Lung (tissue), 11 donors: ENCODE measurements at regions not wholly inside any gene's neighbourhood (a gene's known extent, or its start where the extent isn't known, plus 50 kb on each side); places are given as distances from the start of the nearest gene placed in this dataset.

Source experiments
- ATAC-seq: fragments of 200-7000 bp; cut with Tn5 transposase; one replicate; pipeline ENCODE4 v1.9.1; 2020; ENCODE audit warnings: moderate number of reproducible peaks; ENCODE audit not compliant: insufficient read depth, low FRiP score
- DNase-seq, 3 donors: peaks; one replicate each; pipeline ENCODE4 v3.0.0-alpha.2; 2013 to 2017
- H3K27ac ChIP-seq, 2 donors: one replicate each; pipeline ENCODE4 v1.5.1; 2013; ENCODE audit warnings: mild to moderate bottlenecking in 2 of 2, moderate library complexity in 2 of 2, control low read depth in 1 of 2, inconsistent platforms in 1 of 2, low read depth in 1 of 2, low read length in 1 of 2
- H3K27me3 ChIP-seq, 3 donors: one replicate each; pipeline ENCODE4 v1.5.1; 2013; ENCODE audit warnings: low read length in 2 of 3; ENCODE audit not compliant: control insufficient read depth in 3 of 3, insufficient read depth in 3 of 3
- H3K36me3 ChIP-seq, 4 donors: one replicate each; pipeline ENCODE4 v1.5.1; 2013; ENCODE audit warnings: low read length in 4 of 4, mild to moderate bottlenecking in 1 of 4, moderate library complexity in 1 of 4; ENCODE audit not compliant: control insufficient read depth in 4 of 4, insufficient read depth in 4 of 4
- H3K4me1 ChIP-seq, 5 donors: one replicate each; pipeline ENCODE4 v1.5.1; 2013; ENCODE audit warnings: low read length in 5 of 5, mild to moderate bottlenecking in 2 of 5, moderate library complexity in 1 of 5; ENCODE audit not compliant: control insufficient read depth in 5 of 5, insufficient read depth in 5 of 5
- H3K4me3 ChIP-seq: one replicate; pipeline ENCODE4 v1.5.1; 2013; ENCODE audit warnings: mild to moderate bottlenecking, control low read depth, moderate library complexity
- H3K9ac ChIP-seq, 2 donors: one replicate each; pipeline ENCODE4 v1.5.1; 2013; ENCODE audit warnings: low read length in 2 of 2, control low read depth in 1 of 2; ENCODE audit not compliant: insufficient read depth in 1 of 2
- H3K9me3 ChIP-seq, 4 donors: one replicate each; pipeline ENCODE4 v1.5.1; 2013; ENCODE audit warnings: low read length in 3 of 4, mild to moderate bottlenecking in 1 of 4, moderate library complexity in 1 of 4; ENCODE audit not compliant: control insufficient read depth in 4 of 4, insufficient read depth in 3 of 4
- WGBS, 2 donors: extraction: QIAGEN DNeasy Blood & Tissue Kit; methylation state at CpG; one replicate each; pipeline ENCODE4 v1.1.7; 2013; 5-methylcytosine and 5-hydroxymethylcytosine counted together
- TF ChIP-seq, protein P1 (sequence below): IDR thresholded peaks from 2 replicates; pipeline ENCODE4 v1.5.1; 2012; ENCODE audit warnings: mild to moderate bottlenecking; ENCODE audit errors: control extremely low read depth, extremely low read depth
- donor health status: control.
- donor health status: control.
- donor health status: Bipolar disorder and iron deficiency.
- donor health status: healthy.
- donor health status: DM: yes; HTN: yes; CAD: no.

DNA sequence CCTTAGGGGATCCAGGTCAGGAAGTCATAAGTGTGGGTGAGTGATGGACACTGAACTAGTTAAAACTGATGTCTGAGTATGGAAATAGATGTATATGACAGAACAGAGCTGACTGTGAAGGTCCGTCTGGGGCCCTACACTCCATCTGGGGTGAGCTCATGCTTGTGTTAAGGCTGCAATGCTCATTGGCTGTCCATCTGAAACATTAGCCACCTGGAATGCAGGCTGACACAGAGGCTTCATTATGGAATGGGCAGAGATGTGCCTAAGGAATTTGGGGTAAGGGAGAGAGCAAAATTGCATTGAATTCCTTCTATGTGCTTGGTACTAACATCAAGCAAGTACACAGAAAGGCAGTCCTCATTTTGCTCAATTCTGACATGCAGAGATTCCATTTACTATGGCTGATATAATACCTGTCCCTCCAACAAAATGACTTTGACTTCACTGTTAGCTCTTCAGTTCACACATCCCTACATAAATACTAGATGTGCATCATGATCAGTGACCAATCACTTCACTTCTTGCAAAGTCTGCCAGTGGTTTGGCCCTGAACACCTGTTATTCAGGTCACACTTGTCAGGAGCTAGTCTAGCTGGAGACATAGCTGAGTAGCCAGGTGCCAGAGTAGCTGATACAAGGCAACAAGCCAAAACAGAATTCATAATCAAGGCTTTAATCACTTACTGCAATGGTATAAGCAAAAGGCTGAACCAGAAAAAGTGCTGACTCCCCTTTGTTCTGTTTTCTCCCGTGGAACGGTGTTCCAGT is 128.9 kb upstream of the VWC2 start:
- Histone ChIP-seq H3K27me3 (no peaks in the 10 kb centered on the region), H3K36me3 (no peaks in the 10 kb centered on the region)
- DNase-seq, result no peak

GRCh38 chr7:49645296-49645695 is 128.1 kb upstream of the VWC2 start:
- Histone ChIP-seq H3K4me1 (no peaks in the 10 kb centered on the region), H3K4me3 (no peak overlapping the region), H3K9ac (no peak overlapping the region), H3K27me3 (no peaks in the 10 kb centered on the region), H3K9me3 (peaks cover 0 to 5% (median 0%) of the 10 kb centered on the region in 4 donors), H3K27ac (no peak overlapping the region), H3K36me3 (no peaks in the 10 kb centered on the region)
- 61 to 74% methylated on average over 3 of the region's 3 CpGs for WGBS, 2 donors
- ATAC-seq (no peak), DNase-seq (no peak)
- TF ChIP-seq, protein P1, sequence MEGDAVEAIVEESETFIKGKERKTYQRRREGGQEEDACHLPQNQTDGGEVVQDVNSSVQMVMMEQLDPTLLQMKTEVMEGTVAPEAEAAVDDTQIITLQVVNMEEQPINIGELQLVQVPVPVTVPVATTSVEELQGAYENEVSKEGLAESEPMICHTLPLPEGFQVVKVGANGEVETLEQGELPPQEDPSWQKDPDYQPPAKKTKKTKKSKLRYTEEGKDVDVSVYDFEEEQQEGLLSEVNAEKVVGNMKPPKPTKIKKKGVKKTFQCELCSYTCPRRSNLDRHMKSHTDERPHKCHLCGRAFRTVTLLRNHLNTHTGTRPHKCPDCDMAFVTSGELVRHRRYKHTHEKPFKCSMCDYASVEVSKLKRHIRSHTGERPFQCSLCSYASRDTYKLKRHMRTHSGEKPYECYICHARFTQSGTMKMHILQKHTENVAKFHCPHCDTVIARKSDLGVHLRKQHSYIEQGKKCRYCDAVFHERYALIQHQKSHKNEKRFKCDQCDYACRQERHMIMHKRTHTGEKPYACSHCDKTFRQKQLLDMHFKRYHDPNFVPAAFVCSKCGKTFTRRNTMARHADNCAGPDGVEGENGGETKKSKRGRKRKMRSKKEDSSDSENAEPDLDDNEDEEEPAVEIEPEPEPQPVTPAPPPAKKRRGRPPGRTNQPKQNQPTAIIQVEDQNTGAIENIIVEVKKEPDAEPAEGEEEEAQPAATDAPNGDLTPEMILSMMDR, result no peak

More for the DNA sequence above, 128.9 kb upstream of the VWC2 start:
- Histone ChIP-seq H3K4me1 (no peaks in the 10 kb centered on the region), H3K9ac (no peak overlapping the region), H3K4me3 (no peak overlapping the region), H3K27ac (no peak overlapping the region), H3K9me3 (peaks cover 0 to 3% (median 0%) of the 10 kb centered on the region in 4 donors)
- 66 to 81% methylated on average over 3 of the region's 3 CpGs for WGBS, 2 donors
- ATAC-seq, result no peak
- TF ChIP-seq, protein P1, result no peak

- WGBS, 2 donors, result 53 to 67% methylated on average over 3 of the region's 3 CpGs
- Histone ChIP-seq H3K4me1 (no peaks in the 10 kb centered on the region), H3K9me3 (no peaks in the 10 kb centered on the region), H3K36me3 (no peaks in the 10 kb centered on the region), H3K4me3 (no peak overlapping the region), H3K27me3 (no peaks in the 10 kb centered on the region), H3K9ac (no peak overlapping the region), H3K27ac (no peak overlapping the region)
- no peak for DNase-seq
- TF ChIP-seq, protein P1, result no peak
- no peak for ATAC-seq
Observed at GRCh38 chr7:49660170-49660783, 113.2 kb upstream of the VWC2 start.
